HG02973 (cell line): ENCODE measurements at regions not wholly inside any gene's neighbourhood (a gene's known extent, or its start where the extent isn't known, plus 50 kb on each side); places are given as distances from the start of the nearest gene placed in this dataset.
"Not testable (repeated sequence)": the region's sequence is repeated elsewhere in the genome, so short reads cannot be mapped to it uniquely, and the experiment has no call there.

Source experiments
- ATAC-seq: cut with Tn5 transposase; IDR thresholded peaks from one replicate; pipeline ENCODE4 v1.9.1; 2021; ENCODE audit warnings: moderate library complexity; ENCODE audit not compliant: unreplicated experiment

DNA sequence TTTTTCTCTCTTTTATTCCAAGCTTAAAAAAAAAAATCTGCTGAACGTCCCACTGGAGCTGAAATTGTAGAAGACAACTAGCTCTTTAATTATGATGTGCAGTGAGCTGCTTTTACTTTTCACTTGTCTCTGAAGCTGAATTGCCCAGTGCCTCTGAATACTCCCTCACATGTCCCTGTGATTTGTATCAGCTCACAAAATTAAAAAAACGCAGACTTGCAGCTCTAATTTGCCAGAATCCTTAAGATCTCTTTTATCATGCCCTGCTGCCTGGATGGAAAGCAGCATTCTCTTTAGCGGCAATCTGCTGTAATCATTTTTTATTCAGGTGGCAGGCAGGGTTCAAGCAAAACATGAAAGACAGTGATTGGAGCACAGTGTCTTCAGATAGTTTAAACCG, 443.8 kb upstream of the SPTLC3 start:
- ATAC-seq: no peak

DNA sequence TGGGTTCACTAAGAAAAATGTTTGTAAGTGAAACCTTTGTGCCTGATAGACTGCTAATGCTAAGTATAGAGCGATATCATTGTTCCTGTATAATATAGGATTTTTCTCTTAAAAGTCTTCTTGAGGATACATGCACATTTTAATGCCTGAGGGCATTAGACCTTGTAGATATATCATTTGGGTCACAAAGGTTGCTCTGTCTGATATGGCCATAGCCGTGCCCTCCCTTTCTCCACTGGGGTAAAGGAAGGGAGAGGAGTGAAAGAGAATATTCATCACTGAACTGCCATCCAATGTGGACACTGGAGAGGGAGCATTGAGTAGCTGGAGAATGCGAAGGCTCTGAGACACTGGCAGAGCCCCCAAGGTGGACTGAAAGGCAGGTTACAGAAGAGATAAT, 442.2 kb upstream of the SPTLC3 start:
- no peak for ATAC-seq

- no peak for ATAC-seq
Observed at GRCh38 chr20:12570371-12570770, 438.4 kb upstream of the SPTLC3 start.

DNA sequence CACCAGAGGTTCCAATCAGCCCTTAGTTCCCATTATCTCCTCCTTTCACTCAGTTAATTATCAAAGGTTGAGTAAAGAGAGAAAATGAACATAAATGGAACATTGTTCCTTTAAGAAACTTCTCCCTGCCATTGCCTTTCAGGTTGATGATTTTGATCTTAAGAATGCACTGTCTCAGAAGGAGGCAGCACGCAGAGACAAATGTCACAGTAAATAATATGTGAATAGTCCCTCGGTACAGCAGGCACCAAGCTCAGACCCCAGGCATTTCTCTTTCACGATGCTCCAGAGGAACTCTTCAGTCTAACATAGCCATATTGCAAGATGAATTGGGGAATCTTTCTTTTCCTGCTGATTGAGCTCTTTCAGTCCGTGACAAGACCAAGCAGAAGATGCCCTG, 435.3 kb upstream of the SPTLC3 start:
- ATAC-seq: no peak

GRCh38 chr20:12575352-12576095, 433.2 kb upstream of the SPTLC3 start:
- ATAC-seq: no peak

GRCh38 chr20:12577213-12577612, 431.6 kb upstream of the SPTLC3 start:
- ATAC-seq: no peak

DNA sequence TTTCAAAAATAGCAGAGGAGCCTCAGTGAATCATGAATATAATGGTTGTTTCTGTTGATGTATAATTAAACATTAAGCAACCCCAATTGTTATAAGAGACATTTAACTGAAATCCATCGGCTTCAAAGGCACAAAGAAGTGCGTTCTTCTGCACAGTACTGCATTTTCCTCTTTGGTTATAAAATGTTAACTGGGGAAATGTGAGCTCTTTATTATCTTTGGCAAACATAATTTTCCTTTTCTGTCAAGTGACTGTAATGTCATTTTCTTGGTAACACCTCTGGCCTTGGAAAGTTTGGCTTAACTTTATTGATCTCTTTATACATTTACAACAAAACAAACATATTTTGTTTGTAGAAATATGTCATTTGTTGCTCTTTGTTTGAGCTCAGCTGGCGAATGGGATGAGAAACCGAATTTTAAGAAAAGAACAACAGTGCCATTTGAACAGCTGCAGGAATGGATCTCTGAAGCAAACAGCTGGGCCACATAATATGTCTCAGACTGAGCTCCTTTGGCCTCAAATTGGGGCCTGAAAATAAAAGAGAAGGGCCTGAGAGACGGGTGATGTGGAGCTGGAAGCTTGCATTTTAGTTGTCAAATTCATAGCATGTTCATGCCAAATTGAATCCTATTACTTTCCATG, 427.0 kb upstream of the SPTLC3 start:
- ATAC-seq: no peak

DNA sequence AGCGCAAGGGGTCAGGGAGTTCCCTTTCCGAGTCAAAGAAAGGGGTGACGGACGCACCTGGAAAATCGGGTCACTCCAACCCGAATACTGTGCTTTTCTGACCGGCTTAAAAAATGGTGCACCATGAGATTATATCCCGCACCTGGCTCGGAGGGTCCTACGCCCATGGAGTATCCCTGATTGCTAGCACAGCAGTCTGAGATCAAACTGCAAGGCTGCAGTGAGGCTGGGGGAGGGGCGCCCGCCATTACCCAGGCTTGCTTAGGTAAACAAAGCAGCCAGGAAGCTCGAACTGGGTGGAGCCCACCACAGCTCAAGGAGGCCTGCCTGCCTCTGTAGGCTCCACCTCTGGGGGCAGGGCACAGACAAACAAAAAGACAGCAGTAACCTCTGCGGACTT, 426.1 kb upstream of the SPTLC3 start:
- not testable (repeated sequence) for ATAC-seq

DNA sequence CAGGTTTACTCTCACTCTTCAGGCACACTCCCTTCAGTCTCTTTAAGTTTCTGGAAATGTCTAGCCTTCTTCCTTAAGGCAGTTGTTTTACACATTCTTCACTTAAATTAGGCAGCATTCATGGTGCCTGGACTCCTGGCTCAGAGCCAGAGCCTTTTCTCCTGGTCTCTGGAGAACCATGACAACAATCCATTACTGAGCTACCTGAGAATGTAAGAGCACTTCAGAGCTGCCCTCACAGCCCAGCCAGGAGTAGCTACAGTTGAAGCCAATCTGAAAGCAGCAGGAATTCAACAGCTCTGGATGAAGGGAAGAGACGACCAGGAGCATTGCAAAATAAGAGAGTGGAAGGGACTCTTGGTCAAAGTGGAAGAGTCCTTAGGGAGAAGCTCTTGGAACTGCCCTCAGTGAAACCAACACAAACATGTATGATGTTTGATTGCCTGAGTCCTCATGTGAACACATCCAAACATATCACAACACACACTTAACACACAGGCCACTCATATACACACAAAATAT, 416.8 kb upstream of the SPTLC3 start:
- ATAC-seq: no peak

GRCh38 chr20:12592756-12593155, 416.0 kb upstream of the SPTLC3 start:
- ATAC-seq: no peak

DNA sequence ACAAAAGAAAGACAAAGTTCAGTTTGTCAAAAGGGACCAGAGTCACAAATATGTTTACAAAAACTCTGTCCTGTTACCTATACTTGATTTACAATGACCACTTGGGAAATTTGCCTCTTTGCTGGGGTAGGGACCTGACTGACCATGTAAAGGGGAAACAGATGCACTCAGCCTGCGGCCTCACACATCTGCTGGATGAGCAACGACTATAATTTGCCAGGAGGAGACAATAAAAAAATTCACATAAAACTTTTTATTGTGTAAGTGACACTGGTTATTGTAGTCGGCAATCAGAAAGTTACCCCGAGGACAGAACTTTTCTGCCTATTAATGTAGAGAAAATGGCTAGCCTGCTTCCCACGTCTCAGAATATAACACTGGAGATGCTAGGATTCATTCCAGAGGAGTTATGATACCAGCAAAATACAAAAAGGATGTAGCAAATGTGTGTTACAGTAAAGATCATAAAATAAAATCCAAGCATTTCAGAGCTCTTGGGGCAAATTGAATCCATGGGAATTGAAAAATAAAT, 415.4 kb upstream of the SPTLC3 start:
- no peak for ATAC-seq

GRCh38 chr20:12594410-12595088, 414.2 kb upstream of the SPTLC3 start:
- no peak for ATAC-seq

GRCh38 chr20:12595841-12596240, 412.9 kb upstream of the SPTLC3 start:
- no peak for ATAC-seq

DNA sequence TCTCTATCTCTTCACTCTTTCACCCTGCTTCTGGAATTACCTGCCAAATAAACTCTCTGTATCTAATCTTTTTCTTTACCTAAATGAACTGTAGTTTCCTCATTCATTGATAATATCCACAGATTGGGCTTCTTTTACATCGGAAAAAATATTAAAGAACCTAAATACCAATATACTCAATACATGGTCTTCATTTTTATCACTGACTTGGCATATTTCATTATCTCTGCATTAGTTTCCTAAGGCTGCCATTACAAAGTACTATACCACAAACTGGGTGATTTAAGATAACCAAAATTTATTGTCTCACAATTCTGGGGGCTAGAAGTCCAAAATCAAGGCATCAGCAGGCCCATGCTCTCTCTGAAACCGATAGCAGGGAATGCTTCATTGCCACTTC, 411.9 kb upstream of the SPTLC3 start:
- no peak for ATAC-seq

DNA sequence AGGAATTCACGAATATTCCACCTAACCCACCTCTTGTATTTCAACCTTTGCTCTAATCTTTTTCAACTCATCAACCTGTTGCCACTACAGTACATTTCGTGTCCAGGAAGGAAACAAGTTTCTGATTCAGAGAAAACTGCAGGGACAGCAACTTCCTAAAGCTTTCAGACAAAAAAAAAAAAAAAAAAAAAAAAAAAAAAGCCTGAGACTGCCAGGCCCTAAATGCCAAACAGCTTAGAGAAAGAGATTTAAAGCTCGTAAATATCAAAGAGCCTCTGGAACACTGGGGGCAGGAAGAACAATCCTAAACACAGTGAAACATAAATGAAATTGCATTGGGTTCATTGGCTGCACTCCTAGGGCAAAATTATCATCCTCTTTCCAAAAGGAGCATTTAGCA, 411.2 kb upstream of the SPTLC3 start:
- ATAC-seq: no peak

- ATAC-seq: no peak
Observed at GRCh38 chr20:12598894-12599293, 409.9 kb upstream of the SPTLC3 start.

- ATAC-seq: no peak
Observed at GRCh38 chr20:12599494-12599893, 409.3 kb upstream of the SPTLC3 start.

DNA sequence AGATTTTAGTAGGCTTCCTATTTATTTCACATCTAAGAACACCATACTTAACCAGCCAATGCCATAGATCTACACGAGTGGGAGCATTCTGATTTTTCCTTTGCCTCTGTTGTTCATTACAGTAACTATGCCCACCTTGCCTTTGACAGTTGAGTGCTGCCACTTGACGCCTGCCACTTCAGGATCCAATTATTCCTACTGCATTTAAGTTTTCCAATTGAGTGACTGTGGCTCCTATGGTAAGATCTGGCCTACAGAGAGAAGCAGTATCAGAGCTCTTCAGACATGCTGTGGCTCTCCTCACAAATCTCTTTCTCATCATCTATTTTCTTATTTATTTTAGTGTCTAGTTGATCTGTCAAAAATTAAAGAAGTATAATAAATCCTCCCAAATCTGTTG, 403.0 kb upstream of the SPTLC3 start:
- ATAC-seq: no peak

- ATAC-seq: no peak
Observed at GRCh38 chr20:12610871-12611270, 397.9 kb upstream of the SPTLC3 start.

DNA sequence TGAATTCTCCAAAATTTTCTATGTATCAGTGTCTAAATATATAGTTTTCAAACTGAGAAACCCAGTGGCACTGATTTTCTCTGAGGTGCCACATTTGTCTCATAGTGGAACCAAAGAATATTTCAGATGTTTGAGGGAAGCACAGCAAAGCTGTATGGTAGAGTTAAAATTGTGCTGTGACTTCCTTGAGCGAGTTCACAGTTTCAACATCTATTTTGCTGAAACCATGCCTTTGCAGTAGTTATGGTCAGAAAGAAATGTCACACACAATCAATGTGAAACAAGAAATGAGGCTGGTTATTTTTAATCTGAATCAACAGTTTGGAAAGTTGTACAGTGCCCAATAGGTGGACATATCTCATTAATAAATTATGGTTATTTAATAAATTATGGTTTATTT, 394.0 kb upstream of the SPTLC3 start:
- ATAC-seq: no peak

DNA sequence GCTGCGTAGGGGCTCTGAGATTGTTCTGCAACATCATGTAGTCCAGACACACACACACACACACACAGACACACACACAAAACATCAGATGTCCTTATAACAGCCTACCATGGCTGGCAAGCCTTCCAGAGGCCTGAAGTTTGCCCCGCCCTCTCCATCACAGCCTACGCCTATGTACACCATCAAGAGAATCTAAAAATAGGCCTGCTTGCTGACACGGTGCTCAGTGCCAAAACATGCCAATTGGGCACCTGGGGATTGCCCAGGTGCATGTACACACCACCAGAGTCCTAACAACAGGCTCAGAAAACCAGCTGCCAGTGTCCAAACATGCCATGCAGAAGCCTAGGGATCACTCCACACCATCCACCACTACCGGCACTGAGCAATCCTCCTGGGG, 391.7 kb upstream of the SPTLC3 start:
- ATAC-seq: no peak

DNA sequence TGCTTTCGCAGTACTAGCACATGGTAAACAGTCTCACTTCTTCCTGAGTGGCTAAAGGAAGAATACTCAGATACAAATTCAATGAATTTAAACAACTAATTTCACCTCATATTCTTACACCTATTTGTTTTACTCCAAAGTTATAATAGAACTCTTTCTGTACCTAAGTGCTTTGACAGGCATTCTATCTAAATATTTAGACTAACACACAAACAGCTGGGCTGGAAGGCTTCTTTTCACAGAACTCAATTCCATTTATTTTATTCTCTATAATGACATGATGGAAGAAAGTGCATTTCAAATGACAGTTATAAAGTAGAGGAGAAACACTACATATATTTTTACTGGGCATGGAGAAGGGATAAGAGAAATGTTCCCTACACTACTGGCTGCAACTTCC, 384.9 kb upstream of the SPTLC3 start:
- ATAC-seq: no peak
